ENCODE measurements at regions not wholly inside any gene's neighbourhood (a gene's known extent, or its start where the extent isn't known, plus 50 kb on each side); places are given as distances from the start of the nearest gene placed in this dataset.

DNA sequence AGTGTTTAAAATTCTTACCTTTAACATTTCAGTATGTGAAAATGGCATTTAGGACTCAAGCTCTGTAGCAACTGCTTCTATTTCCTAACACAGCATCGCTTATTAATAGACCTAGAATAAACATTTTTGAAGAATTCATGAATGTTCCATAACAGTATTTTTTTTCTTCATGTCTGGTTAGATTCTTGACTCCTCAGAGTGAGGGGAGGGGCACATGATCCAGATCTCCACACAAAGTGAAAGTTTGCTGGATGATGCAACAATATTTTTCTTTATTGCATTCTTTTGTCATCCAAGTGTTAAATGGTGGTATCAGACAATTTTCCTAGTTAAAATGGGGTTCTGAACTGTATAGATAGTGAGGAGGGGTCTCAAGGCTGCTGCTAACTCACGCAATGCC, 130.8 kb upstream of the MAN2A1 start:
- DNase-seq (ENCODE audit: low read depth, low spot score) = no peak
- TF ChIP-seq JUN (IDR thresholded peaks at IDR 0.05; ENCODE audit: borderline replicate concordance, insufficient read depth, insufficient read length, low read depth) = no peak
- TF ChIP-seq EZH2 (IDR thresholded peaks at IDR 0.05; ENCODE audit: borderline replicate concordance, low read depth, low read length, severe bottlenecking) = no peak
- TF ChIP-seq MYC (IDR thresholded peaks at IDR 0.05; ENCODE audit: low read depth, low read length) = no peak
- no peak for TF ChIP-seq POLR2A (IDR thresholded peaks at IDR 0.05; ENCODE audit: low read depth, low read length)
- TF ChIP-seq GATA2 (IDR thresholded peaks at IDR 0.05; ENCODE audit: insufficient read depth, insufficient read length, low read depth, low read length) = no peak
- TF ChIP-seq, protein P1, sequence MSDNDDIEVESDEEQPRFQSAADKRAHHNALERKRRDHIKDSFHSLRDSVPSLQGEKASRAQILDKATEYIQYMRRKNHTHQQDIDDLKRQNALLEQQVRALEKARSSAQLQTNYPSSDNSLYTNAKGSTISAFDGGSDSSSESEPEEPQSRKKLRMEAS (IDR thresholded peaks at IDR 0.05; ENCODE audit: insufficient read depth, insufficient read length) = no peak
- no peak for TF ChIP-seq FOS (IDR thresholded peaks at IDR 0.05; ENCODE audit: borderline replicate concordance, insufficient read depth, low read length)
- TF ChIP-seq, protein P2, sequence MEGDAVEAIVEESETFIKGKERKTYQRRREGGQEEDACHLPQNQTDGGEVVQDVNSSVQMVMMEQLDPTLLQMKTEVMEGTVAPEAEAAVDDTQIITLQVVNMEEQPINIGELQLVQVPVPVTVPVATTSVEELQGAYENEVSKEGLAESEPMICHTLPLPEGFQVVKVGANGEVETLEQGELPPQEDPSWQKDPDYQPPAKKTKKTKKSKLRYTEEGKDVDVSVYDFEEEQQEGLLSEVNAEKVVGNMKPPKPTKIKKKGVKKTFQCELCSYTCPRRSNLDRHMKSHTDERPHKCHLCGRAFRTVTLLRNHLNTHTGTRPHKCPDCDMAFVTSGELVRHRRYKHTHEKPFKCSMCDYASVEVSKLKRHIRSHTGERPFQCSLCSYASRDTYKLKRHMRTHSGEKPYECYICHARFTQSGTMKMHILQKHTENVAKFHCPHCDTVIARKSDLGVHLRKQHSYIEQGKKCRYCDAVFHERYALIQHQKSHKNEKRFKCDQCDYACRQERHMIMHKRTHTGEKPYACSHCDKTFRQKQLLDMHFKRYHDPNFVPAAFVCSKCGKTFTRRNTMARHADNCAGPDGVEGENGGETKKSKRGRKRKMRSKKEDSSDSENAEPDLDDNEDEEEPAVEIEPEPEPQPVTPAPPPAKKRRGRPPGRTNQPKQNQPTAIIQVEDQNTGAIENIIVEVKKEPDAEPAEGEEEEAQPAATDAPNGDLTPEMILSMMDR (IDR thresholded peaks at IDR 0.05; ENCODE audit: extremely low read depth in 1 of 2, insufficient read depth in 1 of 2, low read depth in 1 of 2, low read length in 2 of 2) = no peak
- no peak for TF ChIP-seq POLR2AphosphoS5 (IDR thresholded peaks at IDR 0.05; ENCODE audit: insufficient read depth, low read depth, low read length)
- Histone ChIP-seq H3K27ac (ENCODE audit: insufficient read depth, low read depth, low read length) (no peak overlapping the region), H3K4me3 (replicated peaks in 1 of 3; ENCODE audit: insufficient read depth in 1 of 3, low read depth in 1 of 3, low read length in 3 of 3) (no peak overlapping the region), H3K9ac (replicated peaks; ENCODE audit: extremely low read depth, insufficient read depth, low read length) (no peak overlapping the region), H3K36me3 (ENCODE audit: control insufficient read depth in 2 of 2, extremely low read depth in 1 of 2, insufficient read depth in 2 of 2, low read length in 2 of 2) (no peaks in the 10 kb centered on the region), H3K4me2 (ENCODE audit: insufficient read depth, low read length) (no peak overlapping the region), H3K9me3 (replicated peaks; ENCODE audit: control insufficient read depth, insufficient read depth, low read length) (no peaks in the 10 kb centered on the region), H3K79me2 (ENCODE audit: control insufficient read depth, insufficient read depth, low read length) (no peaks in the 10 kb centered on the region), H3K4me1 (ENCODE audit: control insufficient read depth, extremely low read depth, insufficient read depth, low read length) (no peaks in the 10 kb centered on the region), H3K27me3 (ENCODE audit: control insufficient read depth in 2 of 2, insufficient read depth in 2 of 2, low read length in 2 of 2) (peaks cover 0 to 1% of the 10 kb centered on the region in 2 experiments), H3K9me1 (replicated peaks; ENCODE audit: control insufficient read depth, extremely low read depth, insufficient read depth, low read length) (no peaks in the 10 kb centered on the region), H4K20me1 (replicated peaks; ENCODE audit: control insufficient read depth, extremely low read depth, insufficient read depth, low read length) (no peaks in the 10 kb centered on the region), H2AFZ (ENCODE audit: low read depth, low read length) (no peak overlapping the region)
- no TSS peak for BruUV-seq (replicated peaks)
- ChIA-PET CTCF (interaction anchor here (1.0 kb wide), 1 partner anchor 10 kb away, joined by 3 read pairs; no protein-coding TSS in a partner anchor), POLR2A (no interaction called here)
- dilution Hi-C loops (cut with MboI; ENCODE audit: extremely low pct_ligation_motif_present, low sequenced_read_pairs) = no loop called here
- intact Hi-C loops (cut with micrococcal nuclease) = no loop called here
- no peak for FAIRE-seq
